Panc1 (cell line): ENCODE measurements at regions not wholly inside any gene's neighbourhood (a gene's known extent, or its start where the extent isn't known, plus 50 kb on each side); places are given as distances from the start of the nearest gene placed in this dataset.

ENCODE experiments used
- ATAC-seq: fragments of 200-7000 bp; cut with Tn5 transposase; 2 replicates; pipeline ENCODE4 v1.9.1; 2020; ENCODE audit warnings: mild to moderate bottlenecking, moderate library complexity
- BruUV-seq: library from RNA; stranded (reverse); fragments of 400-500 nt; replicated peaks from 2 replicates; lab custom pipeline; 2021; lab: Mats Ljungman, UMichigan
- CTCF ChIA-PET: fragments of 300-600 bp; sonication (Branson Sonifier 250); formaldehyde crosslinking; loops from one replicate; lab custom pipeline; 2022; ENCODE audit warnings: antibody characterized with exemption; lab: Charles Lee
- POLR2A ChIA-PET: fragments of 300-600 bp; sonication (Branson Sonifier 250); formaldehyde crosslinking; loops from one replicate; lab custom pipeline; 2022; ENCODE audit warnings: antibody characterized with exemption; lab: Charles Lee
- DNase-seq: peaks from one replicate; pipeline ENCODE4 v3.0.0-alpha.2; 2010; ENCODE audit warnings: low read depth, low spot score
- H3K27ac ChIP-seq: 2 replicates; pipeline ENCODE4 v1.5.1; 2011; ENCODE audit warnings: mild to moderate bottlenecking, low read length, inconsistent platforms
- H3K27me3 ChIP-seq: fragments of 200-500 bp; sonication (Bioruptor generic); 2 replicates; pipeline ENCODE4 v1.6.0; 2014; ENCODE audit warnings: low read length, inconsistent platforms; ENCODE audit not compliant: control insufficient read depth, insufficient read depth
- H3K36me3 ChIP-seq: fragments of 200-500 bp; sonication (Bioruptor generic); 2 replicates; pipeline ENCODE4 v1.5.1; 2014; ENCODE audit warnings: inconsistent platforms, mild to moderate bottlenecking, low read length, moderate library complexity; ENCODE audit not compliant: control insufficient read depth, insufficient read depth
- H3K4me1 ChIP-seq: 2 replicates; pipeline ENCODE4 v1.5.1; 2011; ENCODE audit warnings: inconsistent platforms, mild to moderate bottlenecking, low read length, moderate library complexity; ENCODE audit not compliant: control insufficient read depth, insufficient read depth
- H3K4me3 ChIP-seq, 2 experiments: 2 replicates each; pipeline ENCODE4 v1.5.1; 2011 to 2012; ENCODE audit warnings: low read depth in 2 of 2, low read length in 2 of 2, mild to moderate bottlenecking in 2 of 2, inconsistent platforms in 1 of 2, moderate library complexity in 1 of 2
- H3K9me3 ChIP-seq: fragments of 200-500 bp; sonication (Bioruptor generic); 2 replicates; pipeline ENCODE4 v1.5.1; 2014; ENCODE audit warnings: low read depth, mild to moderate bottlenecking, inconsistent platforms, low read length, moderate library complexity; ENCODE audit not compliant: control insufficient read depth, insufficient read depth
- POLR2AphosphoS5 ChIP-seq: IDR thresholded peaks from 2 replicates; pipeline ENCODE4 v1.6.1; 2012; ENCODE audit warnings: mild to moderate bottlenecking, low read depth, low read length, moderate library complexity
- SIN3A ChIP-seq: IDR thresholded peaks from 2 replicates; pipeline ENCODE4 v1.6.1; 2012; ENCODE audit warnings: low read depth, mild to moderate bottlenecking, low read length, moderate library complexity, borderline replicate concordance; ENCODE audit not compliant: insufficient read depth
- TCF7L2 ChIP-seq: IDR thresholded peaks from 2 replicates; pipeline ENCODE4 v1.6.1; 2011; ENCODE audit warnings: mild to moderate bottlenecking, low read depth, low read length, inconsistent platforms
- in situ Hi-C: cut with HindIII; loops from 2 replicates; pipeline ENCODE4 v1.10.0; 2016; ENCODE audit warnings: low sequenced_read_pairs, low pct_unique_long_range_greater_than_20kb
- intact Hi-C: fragments of 100-400 bp; cut with micrococcal nuclease; formaldehyde crosslinking; loops from one replicate; pipeline ENCODE4 v1.10.0; 2022; ENCODE audit not compliant: unreplicated experiment
- TF ChIP-seq, protein P1 (sequence below), 2 experiments: IDR thresholded peaks; 2 replicates each; pipeline ENCODE4 v1.6.1; 2011 to 2012; ENCODE audit warnings: low read depth in 2 of 2, control low read depth in 1 of 2, low read length in 1 of 2, mild to moderate bottlenecking in 1 of 2, moderate library complexity in 1 of 2; ENCODE audit not compliant: insufficient read depth in 1 of 2
- TF ChIP-seq, protein P2 (sequence below): fragments of 450-650 bp; IDR thresholded peaks from 2 replicates; pipeline ENCODE4 v1.5.1; 2017; ENCODE audit warnings: mild to moderate bottlenecking

DNA sequence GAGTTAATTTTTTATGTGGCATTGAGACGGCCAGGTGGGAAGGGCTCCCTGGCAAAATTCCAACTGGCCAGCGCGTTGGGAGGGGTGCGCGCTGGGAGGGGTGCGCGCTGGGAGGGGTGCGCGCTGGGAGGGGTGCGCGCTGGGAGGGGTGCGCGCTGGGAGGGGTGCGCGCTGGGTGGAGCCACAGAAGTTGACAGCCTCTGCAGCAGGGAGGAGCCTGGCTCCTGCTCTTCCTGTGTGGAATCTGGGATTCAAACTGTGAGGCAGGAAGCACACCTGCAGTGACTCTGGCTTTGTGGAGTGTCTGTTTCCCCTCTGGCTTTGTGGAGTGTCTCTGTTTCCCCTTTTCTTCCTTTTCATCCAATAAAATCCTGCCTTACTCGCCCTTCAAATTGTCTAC, 147.9 kb upstream of the CBLN2 start:
- H3K9me3 ChIP-seq: no peaks in the 10 kb centered on the region
- no peak overlapping the region for H3K4me3 ChIP-seq
- intact Hi-C loops: no loop called here
- ChIA-PET POLR2A (no interaction called here), CTCF (no interaction called here)
- TF ChIP-seq SIN3A (no peak), POLR2AphosphoS5 (no peak)
- TF ChIP-seq, protein P1, sequence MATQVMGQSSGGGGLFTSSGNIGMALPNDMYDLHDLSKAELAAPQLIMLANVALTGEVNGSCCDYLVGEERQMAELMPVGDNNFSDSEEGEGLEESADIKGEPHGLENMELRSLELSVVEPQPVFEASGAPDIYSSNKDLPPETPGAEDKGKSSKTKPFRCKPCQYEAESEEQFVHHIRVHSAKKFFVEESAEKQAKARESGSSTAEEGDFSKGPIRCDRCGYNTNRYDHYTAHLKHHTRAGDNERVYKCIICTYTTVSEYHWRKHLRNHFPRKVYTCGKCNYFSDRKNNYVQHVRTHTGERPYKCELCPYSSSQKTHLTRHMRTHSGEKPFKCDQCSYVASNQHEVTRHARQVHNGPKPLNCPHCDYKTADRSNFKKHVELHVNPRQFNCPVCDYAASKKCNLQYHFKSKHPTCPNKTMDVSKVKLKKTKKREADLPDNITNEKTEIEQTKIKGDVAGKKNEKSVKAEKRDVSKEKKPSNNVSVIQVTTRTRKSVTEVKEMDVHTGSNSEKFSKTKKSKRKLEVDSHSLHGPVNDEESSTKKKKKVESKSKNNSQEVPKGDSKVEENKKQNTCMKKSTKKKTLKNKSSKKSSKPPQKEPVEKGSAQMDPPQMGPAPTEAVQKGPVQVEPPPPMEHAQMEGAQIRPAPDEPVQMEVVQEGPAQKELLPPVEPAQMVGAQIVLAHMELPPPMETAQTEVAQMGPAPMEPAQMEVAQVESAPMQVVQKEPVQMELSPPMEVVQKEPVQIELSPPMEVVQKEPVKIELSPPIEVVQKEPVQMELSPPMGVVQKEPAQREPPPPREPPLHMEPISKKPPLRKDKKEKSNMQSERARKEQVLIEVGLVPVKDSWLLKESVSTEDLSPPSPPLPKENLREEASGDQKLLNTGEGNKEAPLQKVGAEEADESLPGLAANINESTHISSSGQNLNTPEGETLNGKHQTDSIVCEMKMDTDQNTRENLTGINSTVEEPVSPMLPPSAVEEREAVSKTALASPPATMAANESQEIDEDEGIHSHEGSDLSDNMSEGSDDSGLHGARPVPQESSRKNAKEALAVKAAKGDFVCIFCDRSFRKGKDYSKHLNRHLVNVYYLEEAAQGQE (IDR thresholded peaks at IDR 0.05; ENCODE audit: insufficient read depth in 1 of 2, low read depth in 2 of 2, low read length in 1 of 2): no peak
- TF ChIP-seq, protein P2, sequence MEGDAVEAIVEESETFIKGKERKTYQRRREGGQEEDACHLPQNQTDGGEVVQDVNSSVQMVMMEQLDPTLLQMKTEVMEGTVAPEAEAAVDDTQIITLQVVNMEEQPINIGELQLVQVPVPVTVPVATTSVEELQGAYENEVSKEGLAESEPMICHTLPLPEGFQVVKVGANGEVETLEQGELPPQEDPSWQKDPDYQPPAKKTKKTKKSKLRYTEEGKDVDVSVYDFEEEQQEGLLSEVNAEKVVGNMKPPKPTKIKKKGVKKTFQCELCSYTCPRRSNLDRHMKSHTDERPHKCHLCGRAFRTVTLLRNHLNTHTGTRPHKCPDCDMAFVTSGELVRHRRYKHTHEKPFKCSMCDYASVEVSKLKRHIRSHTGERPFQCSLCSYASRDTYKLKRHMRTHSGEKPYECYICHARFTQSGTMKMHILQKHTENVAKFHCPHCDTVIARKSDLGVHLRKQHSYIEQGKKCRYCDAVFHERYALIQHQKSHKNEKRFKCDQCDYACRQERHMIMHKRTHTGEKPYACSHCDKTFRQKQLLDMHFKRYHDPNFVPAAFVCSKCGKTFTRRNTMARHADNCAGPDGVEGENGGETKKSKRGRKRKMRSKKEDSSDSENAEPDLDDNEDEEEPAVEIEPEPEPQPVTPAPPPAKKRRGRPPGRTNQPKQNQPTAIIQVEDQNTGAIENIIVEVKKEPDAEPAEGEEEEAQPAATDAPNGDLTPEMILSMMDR: no peak
- H3K36me3 ChIP-seq: no peaks in the 10 kb centered on the region
- BruUV-seq: no TSS peak
- no peaks in the 10 kb centered on the region for H3K27me3 ChIP-seq
- DNase-seq (no peak), ATAC-seq (no peak)
- H3K4me1 ChIP-seq: no peaks in the 10 kb centered on the region
- no peak overlapping the region for H3K27ac ChIP-seq
- in situ Hi-C loops: no loop called here

DNA sequence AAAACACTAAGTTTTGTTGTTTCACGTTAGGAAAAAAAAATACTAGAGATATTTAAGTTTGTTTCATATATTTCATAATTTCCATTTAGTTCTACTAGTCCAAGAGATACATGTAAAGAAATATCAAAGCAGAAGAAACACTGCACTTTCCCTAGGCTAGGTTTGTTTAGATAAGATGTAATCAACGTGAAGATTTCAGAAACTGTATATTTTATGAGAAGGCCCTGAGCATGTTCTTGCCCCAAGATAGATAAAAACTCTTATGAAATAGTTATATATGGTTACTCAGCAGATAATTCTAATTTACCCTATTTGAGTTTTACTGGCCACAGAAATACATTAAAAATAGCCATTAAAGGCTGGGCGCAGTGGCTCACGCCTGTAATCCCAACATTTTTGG, 143.6 kb upstream of the CBLN2 start:
- Histone ChIP-seq H3K36me3 (no peaks in the 10 kb centered on the region), H3K4me3 (no peak overlapping the region), H3K27ac (no peak overlapping the region), H3K9me3 (no peaks in the 10 kb centered on the region), H3K27me3 (no peaks in the 10 kb centered on the region), H3K4me1 (no peaks in the 10 kb centered on the region)
- CTCF ChIA-PET: no interaction called here
- TF ChIP-seq SIN3A: no peak
- TF ChIP-seq, protein P2: no peak
- in situ Hi-C loops: no loop called here
- intact Hi-C loops: no loop called here
- BruUV-seq: no TSS peak
- ATAC-seq (no peak), DNase-seq (no peak)
- POLR2A ChIA-PET: no interaction called here

DNA sequence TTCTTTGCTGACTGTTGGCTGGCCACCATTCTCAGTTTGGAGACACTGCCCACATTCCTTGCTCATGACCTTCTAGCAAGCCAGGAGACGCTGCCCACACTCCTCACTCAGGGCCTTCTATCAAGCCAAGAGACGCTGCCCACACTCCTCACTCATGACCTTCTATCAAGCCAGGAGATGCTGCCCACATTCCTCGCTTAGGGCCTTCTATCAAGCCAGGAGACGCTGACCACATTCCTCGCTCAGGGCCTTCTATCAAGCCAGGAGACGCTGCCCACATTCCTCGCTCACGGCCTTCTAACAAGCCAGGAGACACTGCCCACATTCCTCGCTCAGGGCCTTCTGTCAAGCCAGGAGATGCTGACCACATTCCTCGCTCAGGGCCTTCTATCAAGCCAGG, 131.3 kb upstream of the CBLN2 start:
- BruUV-seq: no TSS peak
- Histone ChIP-seq H3K36me3 (no peaks in the 10 kb centered on the region), H3K4me1 (no peaks in the 10 kb centered on the region), H3K9me3 (no peaks in the 10 kb centered on the region), H3K27me3 (no peaks in the 10 kb centered on the region), H3K4me3 (no peak overlapping the region), H3K27ac (no peak overlapping the region)
- in situ Hi-C loops: no loop called here
- CTCF ChIA-PET: no interaction called here
- DNase-seq (no peak), ATAC-seq (no peak)
- intact Hi-C loops: no loop called here
- POLR2A ChIA-PET: no interaction called here
- TF ChIP-seq, protein P2: no peak
- no peak for TF ChIP-seq POLR2AphosphoS5
- TF ChIP-seq, protein P1 (IDR thresholded peaks at IDR 0.05; ENCODE audit: insufficient read depth in 1 of 2, low read depth in 2 of 2, low read length in 1 of 2): no peak
- no peak for TF ChIP-seq SIN3A
- no peak for TF ChIP-seq TCF7L2
